ACHN (cell line): ENCODE measurements at regions not wholly inside any gene's neighbourhood (a gene's known extent, or its start where the extent isn't known, plus 50 kb on each side); places are given as distances from the start of the nearest gene placed in this dataset.
"Not testable (repeated sequence)": the region's sequence is repeated elsewhere in the genome, so short reads cannot be mapped to it uniquely, and the experiment has no call there.

Source experiments
- DNase-seq: peaks from one replicate; pipeline ENCODE4 v3.0.0-alpha.2; 2015
- in situ Hi-C: cut with HindIII; loops from 2 replicates; pipeline ENCODE4 v1.10.0; 2017; ENCODE audit warnings: low sequenced_read_pairs, low pct_ligation_motif_present, low pct_unique_long_range_greater_than_20kb

DNA sequence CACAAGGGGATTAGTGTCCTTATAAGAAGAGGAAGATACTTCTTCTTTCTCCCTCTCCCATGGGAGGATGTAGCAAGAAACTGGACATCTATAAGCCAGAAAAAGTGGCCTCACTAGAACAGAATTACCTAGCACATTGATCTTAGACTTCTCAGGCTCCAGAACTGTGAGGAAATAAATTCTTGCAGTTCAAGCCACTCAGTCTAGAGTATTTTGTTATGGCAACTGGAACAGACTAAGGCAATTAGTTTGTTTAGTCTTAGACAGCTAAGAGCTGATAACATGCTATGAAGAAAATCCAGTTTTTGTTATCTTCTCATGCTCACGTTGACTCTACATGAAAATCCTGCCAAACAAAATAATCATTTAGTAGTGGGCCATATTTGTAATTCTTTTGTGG lies 627.6 kb upstream of the PHF14 start:
- DNase-seq, result no peak
- in situ Hi-C loops, result no loop called here

DNA sequence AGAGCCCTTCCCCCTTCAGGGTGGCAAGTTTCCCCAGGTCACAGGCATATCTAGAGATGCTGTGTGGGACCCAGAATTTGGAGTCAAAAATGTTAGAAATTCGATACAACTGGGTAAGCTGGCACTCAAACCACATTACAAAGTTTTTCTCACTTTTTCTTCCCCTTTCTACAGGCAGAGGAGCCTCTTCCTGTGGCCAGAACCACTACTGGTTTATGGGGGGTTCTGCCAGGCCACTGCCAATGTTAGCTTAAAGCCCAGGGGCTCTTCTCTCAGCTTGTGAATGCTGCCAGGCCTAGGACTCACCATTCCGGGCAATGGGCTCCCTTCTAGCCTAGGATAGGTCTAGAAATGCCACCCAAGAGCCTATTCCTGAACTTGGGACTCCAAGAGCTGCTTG lies 617.9 kb upstream of the PHF14 start:
- DNase-seq, result no peak
- in situ Hi-C loops, result no loop called here

DNA sequence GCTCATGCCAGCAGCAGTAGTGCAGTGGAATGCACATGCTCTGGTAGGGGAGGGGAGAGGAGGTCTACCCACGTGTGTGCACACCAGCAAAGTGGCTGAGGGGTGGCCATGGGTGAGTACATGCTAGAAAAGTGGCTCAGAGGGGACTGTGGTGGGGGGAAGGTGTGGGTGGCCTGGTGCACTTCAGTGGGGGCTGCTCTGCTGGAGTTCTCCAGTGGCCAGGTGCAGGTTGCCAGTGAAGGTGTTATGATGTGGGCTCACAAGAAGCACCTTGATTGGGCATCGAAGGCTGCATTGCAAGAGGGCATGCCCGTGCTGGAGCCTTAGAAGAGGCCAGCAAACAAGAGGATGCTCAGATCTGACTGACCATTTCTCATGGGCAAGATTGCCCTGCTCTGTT lies 613.6 kb upstream of the PHF14 start:
- DNase-seq, result no peak

DNA sequence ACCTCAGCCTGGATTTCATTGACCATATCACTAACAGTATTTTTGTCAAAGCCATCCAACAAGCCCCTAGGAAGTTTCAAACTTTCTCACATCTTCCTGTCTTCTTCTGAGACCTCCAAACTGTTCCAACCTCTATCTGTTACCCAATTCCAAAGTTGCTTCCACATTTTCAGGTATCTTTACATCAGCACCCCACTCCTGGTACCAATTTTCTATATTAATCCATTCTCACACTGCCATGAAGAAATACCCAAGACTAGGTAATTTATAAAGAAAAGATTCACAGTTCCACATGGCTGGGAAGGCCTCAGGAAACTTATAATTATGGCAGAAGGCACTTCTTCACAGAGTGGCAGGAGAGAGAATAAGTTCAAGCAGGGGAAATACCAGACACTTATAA lies 571.9 kb upstream of the PHF14 start:
- no peak for DNase-seq
- in situ Hi-C loops, result no loop called here

More for the DNA sequence above, 613.6 kb upstream of the PHF14 start:
- in situ Hi-C loops, result no loop called here

DNA sequence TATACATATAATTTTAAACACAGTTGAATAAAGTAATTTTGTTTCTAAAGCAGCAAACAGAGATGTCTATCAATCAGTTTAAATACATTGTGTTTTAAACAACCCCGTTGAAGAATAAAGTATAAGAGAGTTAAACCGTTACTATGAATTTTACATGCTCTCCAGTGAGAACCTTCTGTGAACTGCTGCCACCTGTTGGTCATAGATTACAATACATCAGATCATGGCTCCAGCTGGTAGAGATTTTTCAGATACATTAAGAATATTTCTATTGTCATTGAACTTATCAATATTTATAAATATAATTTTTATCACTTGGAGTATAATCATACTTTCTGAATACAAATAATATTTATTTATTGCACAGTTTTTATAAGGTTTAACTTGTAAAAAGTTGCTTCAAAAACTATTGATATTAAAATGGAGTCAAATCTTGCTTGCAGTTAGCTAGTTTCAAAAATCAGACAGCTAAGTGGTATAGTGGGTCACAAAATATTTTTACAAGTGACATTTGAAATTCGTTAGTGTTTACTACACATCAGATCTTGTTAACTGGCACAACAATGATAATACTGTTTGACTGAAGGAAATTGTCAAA lies 561.2 kb upstream of the PHF14 start:
- in situ Hi-C loops, result no loop called here

DNA sequence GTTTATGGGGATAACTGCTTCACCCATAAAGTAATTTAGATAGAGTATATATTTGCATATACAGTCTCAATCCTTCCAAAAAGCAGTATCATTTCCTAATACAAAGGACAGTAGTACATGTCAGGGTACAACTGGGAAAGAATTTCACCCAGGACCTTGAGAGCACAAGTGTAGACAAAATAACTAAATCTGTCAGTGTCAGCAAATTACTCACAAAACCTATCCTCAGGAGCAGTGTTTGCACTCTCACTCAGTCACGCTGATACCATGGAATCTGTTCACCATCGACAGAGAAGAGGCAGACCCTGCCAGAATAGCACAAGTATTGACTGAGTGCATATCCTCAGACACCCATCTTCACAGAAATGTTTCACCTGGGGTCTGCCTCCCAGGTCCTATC lies 554.7 kb upstream of the PHF14 start:
- DNase-seq, result no peak
- in situ Hi-C loops, result no loop called here

More for the DNA sequence above, 561.2 kb upstream of the PHF14 start:
- peak; percentile 64 for DNase-seq

DNA sequence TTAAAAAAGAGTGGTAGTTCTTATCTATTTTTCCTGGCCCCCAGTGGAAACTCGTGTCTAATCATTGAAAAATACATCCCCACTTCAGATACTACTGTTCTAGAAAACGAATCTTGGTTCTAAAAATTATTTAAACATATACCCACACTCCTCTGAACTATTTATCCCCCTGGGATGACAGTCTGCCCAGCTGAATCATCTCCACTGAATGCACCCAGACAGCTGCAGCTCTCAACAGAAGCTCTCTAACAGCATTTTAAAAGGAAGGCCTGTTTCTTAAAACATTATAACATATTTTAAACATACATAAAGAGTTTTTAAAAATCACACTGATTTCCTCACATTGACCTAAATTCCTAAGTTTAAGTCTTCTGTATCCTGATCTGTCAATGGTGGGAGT lies 544.6 kb upstream of the PHF14 start:
- no peak for DNase-seq
- in situ Hi-C loops, result no loop called here

DNA sequence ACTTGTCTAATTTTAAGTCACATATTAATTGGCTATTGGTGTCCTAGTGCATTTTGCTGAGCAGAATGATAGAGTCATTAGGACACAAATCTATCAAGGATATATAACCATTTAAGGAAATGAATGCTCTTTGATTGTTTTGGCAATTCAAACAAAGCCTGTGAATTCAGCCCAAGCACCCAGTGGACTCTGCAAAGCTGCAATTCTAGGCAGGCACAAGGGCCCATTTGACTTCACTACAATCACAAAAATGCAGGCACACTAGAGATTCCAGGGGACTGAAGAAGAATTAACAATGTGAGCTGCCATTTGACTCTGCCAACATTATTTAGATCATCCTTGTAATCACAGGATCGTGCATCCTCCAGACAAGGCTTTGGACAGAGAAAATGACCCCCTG lies 544.2 kb upstream of the PHF14 start:
- no peak for DNase-seq
- in situ Hi-C loops, result no loop called here

DNA sequence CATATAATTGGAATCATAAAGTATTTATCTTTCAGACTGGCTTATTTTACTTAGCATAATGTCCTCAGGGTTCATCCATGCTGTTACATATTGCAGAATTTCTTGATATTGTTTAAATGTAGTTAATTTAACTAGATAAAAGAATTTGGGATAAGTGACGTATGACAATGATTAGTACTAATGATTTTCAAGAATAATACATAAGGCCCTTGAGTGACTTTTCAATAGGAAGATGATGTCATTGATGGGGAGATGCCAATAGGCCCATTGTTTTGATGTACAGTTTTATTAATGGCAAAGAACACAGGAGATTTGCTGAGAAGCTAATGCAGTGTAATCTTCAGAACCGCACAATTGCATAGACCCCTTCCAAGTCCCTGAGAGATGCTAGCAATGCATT lies 537.4 kb upstream of the PHF14 start:
- no peak for DNase-seq
- in situ Hi-C loops, result no loop called here

DNA sequence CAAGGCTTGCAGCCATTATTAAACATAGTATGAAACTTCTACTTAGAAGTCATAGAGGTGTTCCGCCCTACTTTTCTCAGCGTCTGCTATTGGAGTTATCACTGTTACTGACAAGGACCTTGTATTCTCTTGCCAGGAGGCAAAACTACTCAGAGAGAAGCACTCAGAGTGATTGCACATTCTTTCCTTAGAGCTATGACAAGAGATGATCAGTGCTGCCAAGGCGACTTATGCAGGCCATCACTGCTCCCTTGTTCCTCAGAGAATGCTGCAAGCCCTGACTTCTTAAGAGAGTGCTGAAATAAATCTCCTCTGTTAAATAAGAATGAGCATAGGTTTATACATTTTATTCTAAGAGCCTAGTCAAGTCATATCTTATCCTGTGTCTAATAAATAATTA lies 534.6 kb upstream of the PHF14 start:
- no peak for DNase-seq
- in situ Hi-C loops, result no loop called here

DNA sequence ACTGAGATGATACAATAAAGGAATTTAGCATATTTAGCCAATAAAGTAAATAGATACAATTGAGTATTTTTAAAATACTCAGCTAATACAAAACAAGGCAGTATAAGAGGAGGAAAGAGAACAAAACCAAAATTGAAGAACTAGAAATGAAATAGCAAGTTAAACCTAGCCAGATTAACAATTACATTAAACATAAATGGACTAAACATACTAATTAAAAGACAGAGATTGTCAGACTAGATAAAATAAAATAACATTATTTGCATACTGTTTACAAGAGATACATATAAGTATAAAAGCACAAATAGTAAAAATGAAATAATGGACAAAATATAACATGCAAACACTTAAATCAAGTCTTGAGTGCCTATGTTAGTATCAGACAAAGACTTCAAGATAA lies 517.7 kb upstream of the PHF14 start:
- no peak for DNase-seq
- in situ Hi-C loops, result no loop called here

DNA sequence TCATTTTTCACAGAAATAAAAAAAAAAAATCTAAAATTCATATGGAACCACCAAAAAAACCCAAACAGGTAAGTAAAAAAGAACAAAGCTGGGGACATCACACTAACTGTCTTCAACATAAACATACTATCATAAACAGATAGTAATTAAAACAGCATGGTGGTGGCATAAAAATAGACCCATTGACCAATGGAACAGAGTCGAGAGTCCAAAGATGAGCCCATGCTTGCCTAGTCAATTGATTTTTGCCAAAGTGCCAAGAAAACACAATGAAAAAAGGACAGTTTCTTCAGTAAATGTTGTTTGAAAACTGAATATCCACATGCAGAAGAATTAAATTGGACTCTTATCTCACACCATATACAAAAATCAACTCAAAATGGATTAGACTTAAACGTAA lies 513.2 kb upstream of the PHF14 start:
- in situ Hi-C loops, result no loop called here
- no peak for DNase-seq

DNA sequence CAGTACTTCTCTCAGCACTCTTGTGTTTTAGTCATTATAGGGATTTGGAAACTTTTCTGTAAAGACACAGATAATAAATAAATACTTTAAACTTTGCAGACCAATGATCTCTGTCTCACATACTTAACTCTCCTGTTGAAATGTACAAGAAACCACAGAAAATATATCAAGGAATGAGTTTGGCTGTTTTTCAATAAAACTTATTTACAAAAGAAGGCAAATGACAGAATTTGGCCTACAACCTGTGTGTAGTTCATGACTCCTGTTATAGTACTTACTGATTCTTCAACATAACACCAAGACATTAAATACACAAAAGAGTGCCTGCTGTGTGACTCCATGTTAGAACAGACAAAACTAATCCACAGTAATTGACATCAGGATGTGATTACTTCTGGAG lies 510.0 kb upstream of the PHF14 start:
- in situ Hi-C loops, result no loop called here
- DNase-seq, result no peak

DNA sequence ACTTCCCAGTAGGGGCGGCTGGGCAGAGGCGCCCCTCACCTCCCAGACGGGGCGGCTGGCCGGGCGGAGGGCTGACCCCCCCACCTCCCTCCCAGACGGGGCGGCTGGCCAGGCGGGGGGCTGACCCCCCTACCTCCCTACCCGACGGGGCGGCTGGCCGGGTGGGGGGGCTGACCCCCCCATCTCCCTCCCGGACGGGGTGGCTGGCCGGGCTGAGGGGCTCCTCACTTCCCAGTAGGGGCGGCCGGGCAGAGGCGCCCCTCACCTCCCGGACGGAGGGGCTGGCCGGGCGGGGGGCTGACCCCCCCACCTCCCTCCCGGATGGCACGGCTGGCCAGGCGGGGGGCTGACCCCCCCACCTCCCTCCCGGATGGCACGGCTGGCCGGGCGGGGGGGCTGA lies 508.1 kb upstream of the PHF14 start:
- in situ Hi-C loops, DNase-seq: not testable (repeated sequence)

DNA sequence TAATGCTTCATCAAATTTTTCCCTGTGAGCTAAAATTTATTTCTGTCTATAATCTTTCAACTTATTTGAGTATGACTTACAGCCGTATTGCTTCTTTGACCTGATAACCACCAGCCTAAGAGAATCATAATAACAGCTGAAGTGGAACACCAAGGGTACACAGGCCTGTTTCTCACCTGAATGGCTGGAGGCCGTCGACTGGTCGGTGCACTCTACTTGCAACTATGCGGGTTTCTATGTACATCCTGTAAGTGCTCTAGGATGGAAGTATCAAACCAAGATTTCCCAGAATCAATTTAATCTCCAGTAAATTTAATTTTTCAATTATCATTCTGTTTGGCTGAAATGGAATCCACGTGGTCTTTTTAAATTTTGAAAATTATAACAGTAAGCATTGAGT lies 504.8 kb upstream of the PHF14 start:
- in situ Hi-C loops, result no loop called here
- DNase-seq, result no peak

DNA sequence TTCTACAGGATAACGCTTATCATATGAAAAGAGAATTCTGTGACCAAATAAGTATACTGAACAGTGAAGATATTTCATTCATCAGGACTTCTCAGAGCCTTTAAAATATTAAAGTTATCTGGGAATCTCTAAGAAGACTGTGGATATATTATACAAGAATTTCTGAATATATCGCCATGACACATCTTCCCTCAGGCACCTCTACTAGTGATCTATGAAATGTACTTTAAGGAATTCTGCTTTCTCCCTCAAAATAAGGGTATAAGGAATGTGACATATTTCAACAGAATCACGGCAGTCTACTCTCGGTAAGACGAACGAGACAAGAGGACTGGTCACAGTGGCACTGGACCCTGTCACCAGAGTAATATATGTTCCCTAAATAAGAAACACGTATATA lies 504.2 kb upstream of the PHF14 start:
- DNase-seq, result no peak
- in situ Hi-C loops, result no loop called here

DNA sequence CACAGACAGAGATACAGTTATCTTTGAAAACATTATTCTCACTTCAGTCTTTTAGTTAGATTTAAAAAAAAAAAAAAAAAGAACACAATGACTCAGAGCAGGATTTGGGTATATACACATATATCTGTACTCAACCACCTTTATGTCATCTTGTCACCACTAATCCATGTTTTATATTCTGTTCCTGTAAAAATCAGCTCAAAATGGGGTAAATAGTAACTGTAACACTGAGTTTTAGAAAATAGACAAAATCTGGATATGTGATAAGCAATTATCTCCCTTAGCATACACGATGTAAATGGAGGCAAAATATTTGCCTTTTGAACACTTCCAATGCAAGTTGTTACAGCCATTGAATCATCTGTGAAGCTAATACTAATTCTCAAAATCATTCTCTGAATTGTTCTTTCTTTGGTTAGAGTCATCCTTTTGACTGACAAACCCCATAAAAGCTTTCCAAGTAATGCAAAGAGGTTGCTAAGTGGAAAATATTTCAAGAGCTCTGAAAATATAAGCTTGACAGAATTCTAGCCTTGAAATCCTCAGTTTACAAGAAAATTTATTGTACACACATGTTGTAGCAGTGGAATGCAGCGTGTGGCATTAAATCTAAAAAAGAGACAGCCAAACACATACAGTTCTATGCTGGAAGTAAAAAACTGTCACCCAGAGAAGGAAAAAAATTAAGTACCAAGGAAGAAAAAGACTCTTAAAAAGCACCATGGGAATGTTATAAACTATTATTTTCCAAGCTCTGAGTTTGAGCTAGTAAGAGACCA lies 502.2 kb upstream of the PHF14 start:
- in situ Hi-C loops, result no loop called here
- DNase-seq, result no peak

DNA sequence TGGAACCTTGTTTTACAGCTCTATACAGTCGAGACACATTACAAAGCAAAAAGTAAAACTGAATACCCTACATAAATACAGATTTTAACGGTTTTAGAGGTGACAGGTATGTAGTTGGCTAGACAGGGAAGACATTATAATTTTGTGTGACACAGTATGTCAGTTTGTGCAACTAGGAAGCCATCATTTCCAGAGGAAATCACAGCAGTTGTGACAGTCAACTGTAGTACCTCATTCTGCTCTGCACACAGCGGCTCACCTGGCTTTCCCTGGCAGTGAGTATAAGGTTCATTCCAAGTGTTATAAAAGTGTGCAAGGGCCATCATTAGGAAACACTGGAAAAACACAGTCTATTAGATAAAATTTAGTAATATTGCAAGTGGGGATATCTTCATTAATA lies 501.6 kb upstream of the PHF14 start:
- in situ Hi-C loops, result no loop called here
- no peak for DNase-seq

DNA sequence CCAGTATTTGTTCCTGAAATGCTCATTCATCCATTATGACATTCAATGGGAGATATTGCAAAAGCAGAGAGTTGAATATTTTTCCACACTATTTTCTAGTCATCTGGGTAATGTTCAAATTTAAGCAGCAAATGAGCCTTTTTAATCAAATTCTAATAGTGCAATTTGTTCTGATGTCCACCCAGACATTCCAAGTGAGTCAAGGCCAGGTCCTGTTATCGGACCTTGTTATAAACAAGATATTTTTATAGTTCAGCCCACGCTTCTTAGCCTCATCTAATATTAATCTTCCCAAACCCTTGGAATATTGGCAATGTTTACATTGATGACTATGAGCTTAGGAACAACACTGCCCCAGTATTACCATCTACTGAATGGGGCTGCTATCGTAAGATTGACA lies 500.1 kb upstream of the PHF14 start:
- in situ Hi-C loops, result no loop called here

DNA sequence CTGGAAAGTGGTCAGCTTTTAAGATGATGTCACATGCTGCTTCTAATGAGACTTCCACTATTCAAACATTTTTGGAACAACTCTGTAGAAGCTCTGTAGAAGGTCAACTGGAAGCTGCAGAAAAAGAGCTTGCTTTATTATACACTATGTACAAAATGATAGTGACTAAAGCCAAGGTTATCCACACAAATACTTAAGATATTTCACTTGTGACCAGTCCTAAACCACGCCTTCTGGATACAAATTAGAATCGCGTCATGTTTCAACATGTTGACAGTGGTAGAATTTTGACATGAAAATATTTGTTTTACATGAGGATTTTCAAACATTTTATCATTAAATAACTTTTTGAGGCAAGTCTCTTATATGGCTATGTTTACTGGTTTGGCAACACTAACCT lies 499.6 kb upstream of the PHF14 start:
- peak; percentile 14 for DNase-seq
- in situ Hi-C loops, result no loop called here

More for the DNA sequence above, 500.1 kb upstream of the PHF14 start:
- DNase-seq, result no peak
